HepG2 (cell line): ENCODE measurements at regions not wholly inside any gene's neighbourhood (a gene's known extent, or its start where the extent isn't known, plus 50 kb on each side); places are given as distances from the start of the nearest gene placed in this dataset.

Experiments
- ARNT2 ChIP-seq: sonication (generic); formaldehyde crosslinking; IDR thresholded peaks from 2 replicates; pipeline ENCODE4 v1.8.0; 2022; ENCODE audit warnings: mild to moderate bottlenecking, low read depth, missing genetic modification reagents, moderate library complexity
- EP300 ChIP-seq, 3 experiments: sonication (generic) in 1 of 3; formaldehyde crosslinking in 1 of 3; IDR thresholded peaks; 2 replicates each; pipeline versions ENCODE4 v1.5.1 to v1.6.1; 2011 to 2020; ENCODE audit warnings: low read depth in 2 of 3, low read length in 2 of 3, borderline replicate concordance in 1 of 3, improper control_type of control experiment in 1 of 3, mild to moderate bottlenecking in 1 of 3, missing genetic modification reagents in 1 of 3, moderate library complexity in 1 of 3
- FOXK1 ChIP-seq: sonication (generic); formaldehyde crosslinking; IDR thresholded peaks from 2 replicates; pipeline ENCODE4 v1.4.0; 2020; ENCODE audit warnings: low read depth, missing genetic modification reagents, borderline replicate concordance
- MAZ ChIP-seq, 2 experiments: sonication (generic) in 1 of 2; formaldehyde crosslinking in 1 of 2; IDR thresholded peaks; 2 replicates each; pipeline versions ENCODE4 v1.5.0 to v1.6.1; 2012 to 2020; ENCODE audit warnings: low read depth in 2 of 2, mild to moderate bottlenecking in 2 of 2, borderline replicate concordance in 1 of 2, improper control_type of control experiment in 1 of 2, low read length in 1 of 2, missing genetic modification reagents in 1 of 2, moderate library complexity in 1 of 2
- NFATC3 ChIP-seq: sonication (generic); formaldehyde crosslinking; IDR thresholded peaks from 2 replicates; pipeline ENCODE4 v1.5.1; 2020; ENCODE audit warnings: mild to moderate bottlenecking, missing genetic modification reagents
- SP1 ChIP-seq, 2 experiments: fragments of 450-650 bp in 1 of 2; sonication (generic) in 1 of 2; formaldehyde crosslinking in 1 of 2; IDR thresholded peaks; 2 replicates each; pipeline versions ENCODE4 v1.4.0 to v1.6.1; 2016 to 2020; ENCODE audit warnings: missing genetic modification reagents in 1 of 2
- SP2 ChIP-seq: sonication (generic); formaldehyde crosslinking; IDR thresholded peaks from 2 replicates; pipeline ENCODE4 v1.5.1; 2020; ENCODE audit warnings: mild to moderate bottlenecking, missing genetic modification reagents
- STAT5B ChIP-seq: sonication (generic); formaldehyde crosslinking; IDR thresholded peaks from 2 replicates; pipeline ENCODE4 v1.4.0; 2020; ENCODE audit warnings: missing genetic modification reagents
- USF2 ChIP-seq, 2 experiments: sonication (generic) in 1 of 2; formaldehyde crosslinking in 1 of 2; IDR thresholded peaks; 2 replicates each; pipeline versions ENCODE4 v1.5.1 to v1.6.1; 2011 to 2020; ENCODE audit warnings: borderline replicate concordance in 1 of 2, low read depth in 1 of 2, low read length in 1 of 2, mild to moderate bottlenecking in 1 of 2, missing genetic modification reagents in 1 of 2, moderate library complexity in 1 of 2
- ZBTB26 ChIP-seq: IDR thresholded peaks from 2 replicates; pipeline ENCODE4 v1.6.1; 2016; ENCODE audit warnings: missing compliant biosample characterization, missing genetic modification reagents, borderline replicate concordance
- ZNF33B ChIP-seq: sonication (generic); formaldehyde crosslinking; IDR thresholded peaks from 2 replicates; pipeline ENCODE4 v1.5.1; 2020; ENCODE audit warnings: mild to moderate bottlenecking, missing genetic modification reagents
- ZNF589 ChIP-seq: sonication (generic); formaldehyde crosslinking; conservative IDR thresholded peaks from 2 replicates; pipeline ENCODE4 v1.8.0; 2022; ENCODE audit warnings: mild to moderate bottlenecking, moderate library complexity, missing genetic modification reagents

- TF ChIP-seq MAZ (IDR thresholded peaks at IDR 0.05; ENCODE audit: borderline replicate concordance, low read depth, low read length): no peak
- no peak for TF ChIP-seq MAZ (CRISPR knock-in tag; IDR thresholded peaks at IDR 0.05; ENCODE audit: low read depth)
- no peak for TF ChIP-seq SP1 (IDR thresholded peaks at IDR 0.05)
- TF ChIP-seq SP1 (CRISPR knock-in tag; IDR thresholded peaks at IDR 0.05): no peak
- TF ChIP-seq ZNF33B (CRISPR knock-in tag): no peak
- TF ChIP-seq FOXK1 (CRISPR knock-in tag): no peak
- no peak for TF ChIP-seq USF2 (IDR thresholded peaks at IDR 0.05; ENCODE audit: low read depth, low read length)
- no peak for TF ChIP-seq USF2 (CRISPR knock-in tag; IDR thresholded peaks at IDR 0.05; ENCODE audit: borderline replicate concordance)
- no peak for TF ChIP-seq ARNT2 (CRISPR knock-in tag)
- TF ChIP-seq EP300 (IDR thresholded peaks at IDR 0.05; ENCODE audit: low read depth in 2 of 2, low read length in 2 of 2): no peak
- TF ChIP-seq EP300 (CRISPR knock-in tag; IDR thresholded peaks at IDR 0.05; ENCODE audit: borderline replicate concordance): no peak
- TF ChIP-seq SP2 (CRISPR knock-in tag): no peak
- no peak for TF ChIP-seq NFATC3
- TF ChIP-seq ZBTB26 (CRISPR knock-in tag): no peak
- no peak for TF ChIP-seq STAT5B (CRISPR knock-in tag)
- no peak for TF ChIP-seq ZNF589
Measured at GRCh38 chr3:55164191-55164590, 236.3 kb upstream of the LRTM1 start.
